ENCODE measurements at regions not wholly inside any gene's neighbourhood (a gene's known extent, or its start where the extent isn't known, plus 50 kb on each side); places are given as distances from the start of the nearest gene placed in this dataset.

DNA sequence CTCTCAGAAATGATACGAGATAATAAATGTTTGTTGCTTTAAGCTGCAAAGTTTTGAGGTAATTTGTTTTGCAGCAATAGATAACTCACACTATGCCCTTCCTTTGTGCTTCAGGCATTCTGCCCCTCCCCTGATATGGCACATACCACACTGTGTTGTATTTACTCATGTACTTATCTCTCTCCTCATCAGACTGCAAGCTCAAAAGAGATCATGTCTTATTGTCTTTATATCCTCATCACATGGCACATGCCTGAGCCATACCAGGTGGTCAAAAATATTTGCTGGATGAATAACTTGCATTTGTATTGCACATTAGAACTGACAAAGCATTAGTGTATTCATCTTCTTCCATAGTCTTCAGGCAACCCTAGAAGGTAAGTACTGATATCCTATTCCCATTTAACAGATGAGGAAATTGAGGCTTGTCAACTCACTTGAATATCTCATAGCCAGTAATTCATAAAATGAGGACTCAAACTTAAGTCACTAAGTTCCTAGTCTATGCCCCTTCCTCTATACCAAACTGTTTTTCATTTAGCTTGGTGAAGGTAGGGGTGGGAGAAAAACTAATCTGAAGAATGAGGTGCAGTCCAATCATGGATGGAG is 83.9 kb upstream of the EED start:
- Mint-ChIP-seq H3K4me1 (ENCODE audit: low read depth) (peaks cover 14% of the 10 kb centered on the region), H3K27ac (no peak overlapping the region), H3K9me3 (no peaks in the 10 kb centered on the region), H3K36me3 (ENCODE audit: low read depth) (no peaks in the 10 kb centered on the region), H3K27me3 (no peaks in the 10 kb centered on the region), H3K4me3 (no peak overlapping the region)
- no peak for ATAC-seq
- TF ChIP-seq, protein P1, sequence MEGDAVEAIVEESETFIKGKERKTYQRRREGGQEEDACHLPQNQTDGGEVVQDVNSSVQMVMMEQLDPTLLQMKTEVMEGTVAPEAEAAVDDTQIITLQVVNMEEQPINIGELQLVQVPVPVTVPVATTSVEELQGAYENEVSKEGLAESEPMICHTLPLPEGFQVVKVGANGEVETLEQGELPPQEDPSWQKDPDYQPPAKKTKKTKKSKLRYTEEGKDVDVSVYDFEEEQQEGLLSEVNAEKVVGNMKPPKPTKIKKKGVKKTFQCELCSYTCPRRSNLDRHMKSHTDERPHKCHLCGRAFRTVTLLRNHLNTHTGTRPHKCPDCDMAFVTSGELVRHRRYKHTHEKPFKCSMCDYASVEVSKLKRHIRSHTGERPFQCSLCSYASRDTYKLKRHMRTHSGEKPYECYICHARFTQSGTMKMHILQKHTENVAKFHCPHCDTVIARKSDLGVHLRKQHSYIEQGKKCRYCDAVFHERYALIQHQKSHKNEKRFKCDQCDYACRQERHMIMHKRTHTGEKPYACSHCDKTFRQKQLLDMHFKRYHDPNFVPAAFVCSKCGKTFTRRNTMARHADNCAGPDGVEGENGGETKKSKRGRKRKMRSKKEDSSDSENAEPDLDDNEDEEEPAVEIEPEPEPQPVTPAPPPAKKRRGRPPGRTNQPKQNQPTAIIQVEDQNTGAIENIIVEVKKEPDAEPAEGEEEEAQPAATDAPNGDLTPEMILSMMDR (IDR thresholded peaks at IDR 0.05) = no peak
- intact Hi-C loops (cut with micrococcal nuclease) = no loop called here
- ChIA-PET CTCF (interaction anchor here (0.6 to 2.5 kb wide), 4 partner anchors 9 to 96 kb away, joined by 3 to 10 read pairs (median 4); no protein-coding TSS in a partner anchor), POLR2A (interaction anchor here (1.0 to 1.4 kb wide), 2 partner anchors 15 to 85 kb away, joined by 3 read pairs; no protein-coding TSS in a partner anchor)
- no peak for DNase-seq

DNA sequence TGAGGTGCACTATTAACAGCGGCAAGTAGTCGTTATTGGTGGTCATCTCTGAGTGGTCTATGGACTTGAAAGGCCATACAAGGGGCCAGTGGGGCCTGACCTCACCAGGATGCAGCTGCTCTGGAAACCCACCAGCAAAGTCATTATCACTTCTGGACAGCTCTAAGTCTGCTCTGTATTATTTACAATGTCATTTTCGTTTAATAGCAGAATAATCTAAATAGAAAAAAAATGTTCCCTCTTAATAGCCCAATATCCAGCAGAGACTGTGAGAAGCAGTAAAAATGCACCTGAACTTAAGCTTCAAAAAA is 85.0 kb upstream of the EED start:
- Mint-ChIP-seq H3K27me3 (no peaks in the 10 kb centered on the region), H3K4me1 (ENCODE audit: low read depth) (peaks cover 14% of the 10 kb centered on the region), H3K36me3 (ENCODE audit: low read depth) (no peaks in the 10 kb centered on the region), H3K27ac (no peak overlapping the region), H3K4me3 (no peak overlapping the region), H3K9me3 (no peaks in the 10 kb centered on the region)
- no peak for DNase-seq
- ATAC-seq = no peak
- TF ChIP-seq, protein P1 (IDR thresholded peaks at IDR 0.05) = no peak
- ChIA-PET POLR2A (interaction anchor here (0.8 to 1.4 kb wide), 2 partner anchors 8 to 16 kb away, joined by 3 read pairs; no protein-coding TSS in a partner anchor), CTCF (interaction anchor here (1.3 to 2.9 kb wide), 3 partner anchors 8 to 34 kb away, joined by 4 to 11 read pairs (median 4); no protein-coding TSS in a partner anchor)
- intact Hi-C loops (cut with micrococcal nuclease) = no loop called here

DNA sequence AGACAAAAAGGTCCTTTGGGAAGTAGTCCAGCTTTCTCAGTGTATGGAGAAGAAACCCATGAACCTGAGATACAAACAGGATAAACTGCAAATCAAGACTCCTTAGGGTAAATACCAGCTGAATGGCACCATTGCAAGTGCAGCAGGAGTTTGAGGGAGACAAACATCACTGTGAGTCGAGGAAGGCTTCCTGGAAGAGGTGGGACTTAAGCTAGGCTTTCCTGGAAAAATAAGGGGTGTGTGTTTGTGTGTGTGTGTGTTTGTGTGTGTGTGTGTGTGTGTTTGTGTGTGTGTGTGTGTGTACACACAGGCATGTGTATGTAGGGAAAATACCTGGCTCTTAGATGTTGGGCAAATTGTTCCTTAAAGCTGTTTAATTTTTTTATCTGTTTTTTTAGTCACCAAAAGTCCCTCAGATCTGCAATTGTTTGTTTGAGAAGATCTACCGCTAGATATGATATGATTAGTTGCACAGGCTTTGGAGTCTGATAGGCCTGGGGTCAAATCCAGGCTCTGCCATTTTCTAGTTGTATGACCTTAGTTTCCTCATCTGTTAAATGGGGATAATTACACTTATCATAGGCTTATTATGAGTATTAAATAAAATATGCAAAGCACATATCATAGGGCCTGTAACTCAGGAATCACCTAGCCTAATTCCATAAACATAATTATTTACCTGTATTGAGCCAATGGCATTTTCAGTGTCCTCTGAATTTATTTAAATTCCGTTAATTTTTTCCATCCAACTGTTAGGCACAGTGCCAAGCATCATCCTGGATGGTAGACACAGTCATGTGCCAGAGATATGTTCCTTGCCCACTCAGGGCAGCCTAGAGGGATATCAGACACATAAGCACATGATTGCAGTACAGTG is 85.6 kb upstream of the EED start:
- no peaks in the 10 kb centered on the region for H3K27me3 Mint-ChIP-seq
- no peak for ATAC-seq
- H3K4me3 Mint-ChIP-seq = no peak overlapping the region
- no peaks in the 10 kb centered on the region for H3K36me3 Mint-ChIP-seq (ENCODE audit: low read depth)
- no peak overlapping the region for H3K27ac Mint-ChIP-seq
- no peak for DNase-seq
- POLR2A ChIA-PET = interaction anchor here (0.8 to 1.4 kb wide), 2 partner anchors 8 to 17 kb away, joined by 3 read pairs; no protein-coding TSS in a partner anchor
- TF ChIP-seq, protein P1 (IDR thresholded peaks at IDR 0.05) = no peak
- H3K4me1 Mint-ChIP-seq (ENCODE audit: low read depth) = peaks cover 14% of the 10 kb centered on the region
- no peaks in the 10 kb centered on the region for H3K9me3 Mint-ChIP-seq
- intact Hi-C loops (cut with micrococcal nuclease) = no loop called here
- CTCF ChIA-PET = interaction anchor here (1.3 to 2.9 kb wide), 3 partner anchors 8 to 35 kb away, joined by 4 to 11 read pairs (median 4); no protein-coding TSS in a partner anchor

DNA sequence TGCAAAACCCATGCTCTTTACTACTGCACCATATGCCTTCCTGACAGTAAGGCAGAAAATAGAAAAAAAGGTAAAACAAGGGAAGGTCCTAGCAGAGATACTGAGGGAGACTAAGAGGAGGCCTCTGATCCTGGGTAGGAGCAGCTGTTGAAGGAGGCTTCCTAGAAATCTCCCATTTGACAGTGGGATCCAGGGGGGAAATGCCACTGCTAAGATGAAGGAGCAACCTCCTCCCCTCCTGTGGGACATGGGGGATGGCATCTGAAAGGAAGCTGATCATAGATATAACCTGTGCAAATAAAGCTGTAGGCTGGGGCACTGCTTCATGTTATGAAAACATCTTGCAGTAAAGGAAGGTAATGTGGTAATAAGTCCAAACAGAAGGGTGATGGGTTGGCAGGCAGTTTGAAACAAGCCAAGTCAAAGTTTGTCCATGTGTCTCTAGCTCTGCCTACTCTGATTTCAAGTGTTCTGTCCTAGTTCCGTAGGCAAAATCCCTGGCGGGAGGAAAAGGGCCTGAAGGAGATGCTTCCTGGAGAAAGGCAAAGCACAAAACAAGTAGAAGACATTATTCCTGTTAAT is 86.7 kb upstream of the EED start:
- H3K27ac Mint-ChIP-seq = no peak overlapping the region
- no peaks in the 10 kb centered on the region for H3K9me3 Mint-ChIP-seq
- no peak for ATAC-seq

More for the DNA sequence above, 86.7 kb upstream of the EED start:
- TF ChIP-seq, protein P1 (IDR thresholded peaks at IDR 0.05) = no peak
- intact Hi-C loops (cut with micrococcal nuclease) = no loop called here
- ChIA-PET CTCF (interaction anchor here (0.8 to 2.9 kb wide), 2 partner anchors 9 to 117 kb away, joined by 4 to 11 read pairs; no protein-coding TSS in a partner anchor), POLR2A (no interaction called here)
- H3K4me1 Mint-ChIP-seq (ENCODE audit: low read depth) = peaks cover 17% of the 10 kb centered on the region
- H3K27me3 Mint-ChIP-seq = no peaks in the 10 kb centered on the region
- no peak overlapping the region for H3K4me3 Mint-ChIP-seq
- H3K36me3 Mint-ChIP-seq (ENCODE audit: low read depth) = no peaks in the 10 kb centered on the region
- DNase-seq = no peak
